ENCODE measurements at regions not wholly inside any gene's neighbourhood (a gene's known extent, or its start where the extent isn't known, plus 50 kb on each side); places are given as distances from the start of the nearest gene placed in this dataset.

DNA sequence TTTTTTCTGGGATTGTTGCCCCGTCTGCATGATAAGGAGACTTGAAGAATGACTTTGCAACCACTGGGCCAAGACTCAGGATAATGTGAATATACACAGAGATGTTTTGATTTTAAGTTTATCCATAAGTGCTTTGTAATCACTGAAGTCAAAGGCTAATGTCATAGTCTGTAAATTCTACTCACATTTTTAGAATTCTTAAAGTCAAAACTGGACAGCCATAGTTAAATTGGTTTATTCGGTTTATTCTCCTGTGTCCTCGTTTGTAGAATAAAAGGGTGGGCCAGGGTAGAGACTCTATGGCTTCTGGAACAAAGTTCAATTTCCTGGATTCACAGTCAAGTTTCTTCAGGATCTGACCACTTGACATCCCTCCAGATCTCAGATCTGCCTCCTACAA is 327.7 kb upstream of the TNC start:
- H3K27me3 ChIP-seq = no peaks in the 10 kb centered on the region
- no peaks in the 10 kb centered on the region for H3K36me3 ChIP-seq
- no peaks in the 10 kb centered on the region for H3K4me1 ChIP-seq (ENCODE audit: insufficient read depth)
- no peaks in the 10 kb centered on the region for H3K9me3 ChIP-seq
- 14 to 19% (median 15%) methylated on average over 3 of the region's 3 CpGs for WGBS, 3 donors
- no peak overlapping the region for H3K4me3 ChIP-seq
- H3K27ac ChIP-seq = no peak overlapping the region
- DNase-seq = no peak
- intact Hi-C loops (cut with DNase I) = loop anchor here in 1 of 4 donors (10.0 kb wide), 1 partner anchor 51 kb away; no protein-coding TSS in a partner anchor
- TF ChIP-seq EP300 (IDR thresholded peaks at IDR 0.05) (no peak), POLR2A (IDR thresholded peaks at IDR 0.05) (no peak)
- TF ChIP-seq, protein P1, sequence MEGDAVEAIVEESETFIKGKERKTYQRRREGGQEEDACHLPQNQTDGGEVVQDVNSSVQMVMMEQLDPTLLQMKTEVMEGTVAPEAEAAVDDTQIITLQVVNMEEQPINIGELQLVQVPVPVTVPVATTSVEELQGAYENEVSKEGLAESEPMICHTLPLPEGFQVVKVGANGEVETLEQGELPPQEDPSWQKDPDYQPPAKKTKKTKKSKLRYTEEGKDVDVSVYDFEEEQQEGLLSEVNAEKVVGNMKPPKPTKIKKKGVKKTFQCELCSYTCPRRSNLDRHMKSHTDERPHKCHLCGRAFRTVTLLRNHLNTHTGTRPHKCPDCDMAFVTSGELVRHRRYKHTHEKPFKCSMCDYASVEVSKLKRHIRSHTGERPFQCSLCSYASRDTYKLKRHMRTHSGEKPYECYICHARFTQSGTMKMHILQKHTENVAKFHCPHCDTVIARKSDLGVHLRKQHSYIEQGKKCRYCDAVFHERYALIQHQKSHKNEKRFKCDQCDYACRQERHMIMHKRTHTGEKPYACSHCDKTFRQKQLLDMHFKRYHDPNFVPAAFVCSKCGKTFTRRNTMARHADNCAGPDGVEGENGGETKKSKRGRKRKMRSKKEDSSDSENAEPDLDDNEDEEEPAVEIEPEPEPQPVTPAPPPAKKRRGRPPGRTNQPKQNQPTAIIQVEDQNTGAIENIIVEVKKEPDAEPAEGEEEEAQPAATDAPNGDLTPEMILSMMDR (IDR thresholded peaks at IDR 0.05) = no peak

DNA sequence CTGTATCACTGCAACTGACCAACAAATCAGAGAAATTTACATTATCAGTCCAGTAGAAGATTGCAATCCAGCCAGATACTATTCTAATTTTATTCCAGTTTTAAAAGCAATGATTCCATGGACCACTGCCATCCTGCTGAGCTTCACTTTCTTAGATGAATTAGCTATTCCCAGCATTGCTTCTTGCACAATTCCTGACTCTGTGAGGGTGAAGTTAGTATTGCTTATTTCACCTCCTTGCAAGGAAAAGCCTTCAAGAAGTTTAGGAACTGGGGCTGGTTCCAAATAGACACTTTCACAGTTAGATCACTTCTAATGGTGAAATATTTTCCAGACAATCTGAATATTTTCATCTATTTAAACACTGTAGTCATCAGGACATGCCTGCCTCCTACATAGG is 338.6 kb upstream of the TNC start:
- no peak for DNase-seq
- H3K9me3 ChIP-seq = no peaks in the 10 kb centered on the region
- no peaks in the 10 kb centered on the region for H3K36me3 ChIP-seq
- intact Hi-C loops (cut with DNase I) = loop anchor here in 1 of 4 donors (5.0 kb wide), 1 partner anchor 321 kb away; no protein-coding TSS in a partner anchor
- no peaks in the 10 kb centered on the region for H3K4me1 ChIP-seq (ENCODE audit: insufficient read depth)
- no peak overlapping the region for H3K4me3 ChIP-seq
- H3K27ac ChIP-seq = no peak overlapping the region
- TF ChIP-seq POLR2A (IDR thresholded peaks at IDR 0.05) = no peak
- no peak for TF ChIP-seq EP300 (IDR thresholded peaks at IDR 0.05)
- TF ChIP-seq, protein P1 (IDR thresholded peaks at IDR 0.05) = no peak
- no peaks in the 10 kb centered on the region for H3K27me3 ChIP-seq

DNA sequence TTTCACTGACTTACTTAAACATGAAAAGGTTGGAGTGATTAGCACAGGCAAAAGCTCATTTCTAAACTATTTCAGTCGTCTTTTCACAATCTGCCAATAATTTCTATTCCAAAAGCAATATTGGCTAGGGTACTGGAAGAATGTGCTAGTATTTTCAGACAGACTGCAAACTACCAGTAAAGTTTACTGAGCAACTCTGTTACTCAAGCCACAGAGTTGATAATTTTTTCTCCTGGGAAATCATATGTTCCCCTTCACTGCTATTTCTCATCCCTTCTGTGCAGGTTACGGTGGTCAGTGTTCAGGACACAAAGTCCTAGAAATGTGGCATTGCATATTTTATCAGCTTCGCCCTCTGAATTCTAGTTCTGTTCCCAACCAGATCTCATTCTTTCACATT is 343.3 kb upstream of the TNC start:
- Histone ChIP-seq H3K4me3 (no peak overlapping the region), H3K36me3 (no peaks in the 10 kb centered on the region), H3K27me3 (no peaks in the 10 kb centered on the region), H3K4me1 (ENCODE audit: insufficient read depth) (no peaks in the 10 kb centered on the region), H3K27ac (no peak overlapping the region), H3K9me3 (no peaks in the 10 kb centered on the region)
- intact Hi-C loops (cut with DNase I) = no loop called here
- 54 to 69% (median 60%) methylated on average over 3 of the region's 3 CpGs for whole genome bisulfite sequencing, 3 donors
- DNase-seq = no peak
- TF ChIP-seq EP300 (IDR thresholded peaks at IDR 0.05) (peak; percentile 31), POLR2A (IDR thresholded peaks at IDR 0.05) (no peak)

DNA sequence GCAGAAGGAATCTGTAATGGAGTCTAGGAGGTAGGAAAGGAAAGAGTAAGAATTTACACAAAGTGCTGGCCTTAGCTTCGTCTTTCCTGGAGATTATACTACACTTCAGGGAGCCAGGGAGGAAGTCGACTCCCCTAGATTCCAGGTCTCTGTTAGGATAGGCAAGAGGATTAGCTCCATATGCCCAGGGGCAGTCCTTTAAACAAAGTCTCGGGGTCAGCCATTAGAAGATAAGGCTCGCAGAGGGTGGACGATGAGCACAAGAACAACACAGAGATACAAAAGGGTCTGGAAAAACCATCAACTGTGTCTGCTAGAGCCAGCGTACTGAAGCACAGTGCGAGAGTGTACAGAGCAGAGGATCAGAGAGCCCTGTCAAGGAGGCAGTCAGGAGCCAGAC is 344.7 kb upstream of the TNC start:
- Histone ChIP-seq H3K27ac (no peak overlapping the region), H3K4me3 (no peak overlapping the region), H3K36me3 (no peaks in the 10 kb centered on the region), H3K4me1 (ENCODE audit: insufficient read depth) (no peaks in the 10 kb centered on the region), H3K9me3 (no peaks in the 10 kb centered on the region), H3K27me3 (no peaks in the 10 kb centered on the region)
- no peak for DNase-seq
- 44 to 56% (median 48%) methylated on average over 7 of the region's 7 CpGs for WGBS, 3 donors
- TF ChIP-seq, protein P1 (IDR thresholded peaks at IDR 0.05) = no peak
- TF ChIP-seq POLR2A (IDR thresholded peaks at IDR 0.05) = no peak
- TF ChIP-seq EP300 (IDR thresholded peaks at IDR 0.05) = no peak
- intact Hi-C loops (cut with DNase I) = no loop called here

DNA sequence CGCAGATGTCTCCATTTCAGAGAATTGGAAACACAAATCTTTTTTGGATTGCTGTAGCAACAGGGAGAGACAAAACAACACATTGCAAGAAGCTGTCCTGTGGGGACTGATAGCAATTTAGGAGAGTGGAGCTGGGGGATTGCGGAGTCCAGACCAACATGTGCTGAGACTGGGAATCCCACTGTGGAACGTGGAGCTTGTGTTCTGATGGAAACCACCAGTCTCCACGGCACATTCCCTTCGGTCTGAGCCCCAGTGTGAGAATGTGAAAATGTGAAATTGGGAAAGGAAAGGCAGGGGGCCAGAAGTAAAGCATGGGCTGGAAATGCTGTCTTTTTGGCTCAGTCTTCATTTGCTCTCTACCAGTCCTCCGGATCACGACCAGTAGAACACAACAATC is 348.8 kb upstream of the TNC start:
- Histone ChIP-seq H3K27me3 (no peaks in the 10 kb centered on the region), H3K4me1 (ENCODE audit: insufficient read depth) (no peaks in the 10 kb centered on the region), H3K27ac (no peak overlapping the region), H3K36me3 (no peaks in the 10 kb centered on the region), H3K9me3 (no peaks in the 10 kb centered on the region), H3K4me3 (no peak overlapping the region)
- intact Hi-C loops (cut with DNase I) = no loop called here
- 82 to 86% (median 83%) methylated on average over 7 of the region's 7 CpGs for WGBS, 3 donors
- TF ChIP-seq, protein P1 (IDR thresholded peaks at IDR 0.05) = no peak
- TF ChIP-seq EP300 (IDR thresholded peaks at IDR 0.05) (no peak), POLR2A (IDR thresholded peaks at IDR 0.05) (no peak)
- DNase-seq = no peak
